GM23338 (cell line): ENCODE measurements at regions not wholly inside any gene's neighbourhood (a gene's known extent, or its start where the extent isn't known, plus 50 kb on each side); places are given as distances from the start of the nearest gene placed in this dataset.

Source experiments
- ATAC-seq: fragments of 200-7000 bp; cut with Tn5 transposase; 3 replicates; pipeline ENCODE4 v1.9.1; 2020
- DNase-seq: peaks from one replicate; pipeline ENCODE4 v3.0.0-alpha.2; 2015; ENCODE audit warnings: low spot score
- H2AFZ ChIP-seq: fragments of 200-600 bp; sonication (generic); 2 replicates; pipeline ENCODE4 v1.8.0; 2016; ENCODE audit warnings: antibody characterized with exemption, mild to moderate bottlenecking, moderate library complexity
- H3F3A ChIP-seq: fragments of 200-600 bp; sonication (generic); replicated peaks from 2 replicates; pipeline ENCODE4 v1.8.0; 2017; ENCODE audit warnings: antibody characterized with exemption, mixed run types, low read depth
- H3K27ac ChIP-seq: fragments of 200-600 bp; sonication (generic); 2 replicates; pipeline ENCODE4 v1.6.1; 2016; ENCODE audit warnings: low read depth
- H3K27me3 ChIP-seq: fragments of 200-600 bp; sonication (generic); 2 replicates; pipeline ENCODE4 v1.8.0; 2016; ENCODE audit warnings: mild to moderate bottlenecking, mixed run types, moderate library complexity; ENCODE audit not compliant: insufficient read depth
- H3K36me3 ChIP-seq: fragments of 200-600 bp; sonication (generic); 2 replicates; pipeline ENCODE4 v1.8.0; 2016; ENCODE audit warnings: mild to moderate bottlenecking; ENCODE audit not compliant: insufficient read depth
- H3K4me1 ChIP-seq: fragments of 200-600 bp; sonication (generic); 2 replicates; pipeline ENCODE4 v1.8.0; 2016; ENCODE audit warnings: mild to moderate bottlenecking, moderate library complexity; ENCODE audit not compliant: insufficient read depth
- H3K4me2 ChIP-seq: fragments of 200-600 bp; sonication (generic); 2 replicates; pipeline ENCODE4 v1.7.1; 2017; ENCODE audit warnings: mixed run types
- H3K4me3 ChIP-seq: fragments of 200-600 bp; sonication (generic); 2 replicates; pipeline ENCODE4 v1.6.1; 2016; ENCODE audit warnings: mixed run types
- H3K79me2 ChIP-seq: fragments of 200-600 bp; sonication (generic); replicated peaks from 2 replicates; pipeline ENCODE4 v1.8.0; 2017; ENCODE audit warnings: mild to moderate bottlenecking; ENCODE audit not compliant: insufficient read depth
- H3K9me2 ChIP-seq: fragments of 200-600 bp; sonication (generic); 2 replicates; pipeline ENCODE4 v1.8.0; 2017; ENCODE audit not compliant: insufficient read depth
- H4K20me1 ChIP-seq: fragments of 200-600 bp; sonication (generic); replicated peaks from 2 replicates; pipeline ENCODE4 v1.8.0; 2017; ENCODE audit warnings: mild to moderate bottlenecking; ENCODE audit not compliant: insufficient read depth
- H3K27ac Mint-ChIP-seq: 2 replicates; pipeline ENCODE4 v1.8.0; 2020; ENCODE audit warnings: inconsistent platforms, mild to moderate bottlenecking, moderate library complexity, mixed read lengths
- H3K27me3 Mint-ChIP-seq: 3 replicates; pipeline ENCODE4 v1.8.0; 2022; ENCODE audit warnings: low read depth, mild to moderate bottlenecking, moderate library complexity, mixed read lengths, inconsistent platforms; ENCODE audit not compliant: insufficient read depth, poor library complexity
- H3K36me3 Mint-ChIP-seq: 3 replicates; pipeline ENCODE4 v1.8.0; 2021; ENCODE audit warnings: low read depth, mild to moderate bottlenecking, inconsistent platforms, moderate library complexity, mixed read lengths
- H3K4me1 Mint-ChIP-seq: 3 replicates; pipeline ENCODE4 v1.8.0; 2020; ENCODE audit warnings: mild to moderate bottlenecking, inconsistent platforms, mixed read lengths
- H3K4me3 Mint-ChIP-seq: 3 replicates; pipeline ENCODE4 v1.8.0; 2021; ENCODE audit warnings: moderate library complexity, mild to moderate bottlenecking, inconsistent platforms, mixed read lengths
- H3K9me3 Mint-ChIP-seq: 3 replicates; pipeline ENCODE4 v1.8.0; 2020; ENCODE audit warnings: moderate library complexity, mild to moderate bottlenecking, inconsistent platforms, mixed read lengths
- CREB1 ChIP-seq: fragments of 250-450 bp; sonication (Bioruptor Pico); IDR thresholded peaks from 2 replicates; pipeline ENCODE4 v1.5.0; 2020; ENCODE audit warnings: low read depth, mild to moderate bottlenecking, moderate library complexity
- NANOG ChIP-seq: IDR thresholded peaks from 2 replicates; pipeline ENCODE4 v1.6.1; 2016; ENCODE audit warnings: antibody characterized with exemption, borderline replicate concordance
- ZNF114 ChIP-seq: fragments of 250-450 bp; sonication (Bioruptor Pico); IDR thresholded peaks from 2 replicates; pipeline ENCODE4 v1.5.0; 2020; ENCODE audit warnings: mild to moderate bottlenecking, moderate library complexity
- TF ChIP-seq, protein P1 (sequence below), 2 experiments: fragments of 200-600 bp in 1 of 2; sonication (generic) in 1 of 2; conservative IDR thresholded peaks; 2 replicates each; pipeline versions ENCODE4 v1.5.1 to v1.6.1; 2016 to 2017; ENCODE audit warnings: antibody characterized with exemption in 2 of 2, low read depth in 2 of 2, mild to moderate bottlenecking in 2 of 2, moderate library complexity in 1 of 2
- TF ChIP-seq, protein P2 (sequence below): fragments of 250-450 bp; sonication (Bioruptor Pico); IDR thresholded peaks from 2 replicates; pipeline ENCODE4 v1.5.0; 2020; ENCODE audit warnings: mild to moderate bottlenecking, moderate library complexity
- TF ChIP-seq, protein P3 (sequence below): IDR thresholded peaks from one replicate; pipeline ENCODE4 v1.6.1; 2018; ENCODE audit warnings: antibody characterized with exemption; ENCODE audit not compliant: unreplicated experiment

DNA sequence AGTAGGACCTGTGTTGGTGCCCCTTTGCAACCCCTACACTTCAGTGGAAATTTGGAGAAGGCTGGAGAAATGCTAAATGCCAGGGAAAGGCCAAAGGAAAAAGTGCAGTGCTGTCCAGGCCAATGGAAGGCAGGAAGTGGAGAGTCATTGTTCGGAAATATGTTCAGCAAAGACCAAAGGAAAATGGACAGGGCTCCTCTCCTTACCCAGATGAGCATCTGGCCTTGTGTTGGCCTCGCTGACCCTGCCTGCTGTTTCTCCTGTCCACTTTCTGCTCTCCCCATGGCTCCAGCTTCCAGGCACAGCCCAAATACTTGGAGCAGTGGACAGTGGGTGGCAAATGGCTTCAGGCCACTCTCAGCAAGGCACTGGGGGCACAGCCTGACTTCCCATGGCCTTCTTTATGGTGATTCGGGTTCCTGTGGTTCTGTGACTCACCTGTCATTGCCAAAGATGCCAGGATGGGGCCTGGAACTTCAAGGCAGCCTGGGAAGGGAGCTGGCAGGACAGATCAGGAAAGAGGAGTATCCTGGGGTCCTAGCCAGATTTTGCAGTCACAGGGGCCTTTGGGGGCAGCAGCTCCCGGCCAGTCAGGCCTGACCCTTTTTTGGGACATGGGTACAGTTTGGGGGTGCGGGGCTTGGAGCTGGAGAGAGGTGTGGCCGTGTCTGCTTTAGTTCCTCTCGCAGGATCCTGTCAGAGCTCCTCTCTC lies 190.9 kb upstream of the SLC24A3 start (continued):
- TF ChIP-seq, protein P1, sequence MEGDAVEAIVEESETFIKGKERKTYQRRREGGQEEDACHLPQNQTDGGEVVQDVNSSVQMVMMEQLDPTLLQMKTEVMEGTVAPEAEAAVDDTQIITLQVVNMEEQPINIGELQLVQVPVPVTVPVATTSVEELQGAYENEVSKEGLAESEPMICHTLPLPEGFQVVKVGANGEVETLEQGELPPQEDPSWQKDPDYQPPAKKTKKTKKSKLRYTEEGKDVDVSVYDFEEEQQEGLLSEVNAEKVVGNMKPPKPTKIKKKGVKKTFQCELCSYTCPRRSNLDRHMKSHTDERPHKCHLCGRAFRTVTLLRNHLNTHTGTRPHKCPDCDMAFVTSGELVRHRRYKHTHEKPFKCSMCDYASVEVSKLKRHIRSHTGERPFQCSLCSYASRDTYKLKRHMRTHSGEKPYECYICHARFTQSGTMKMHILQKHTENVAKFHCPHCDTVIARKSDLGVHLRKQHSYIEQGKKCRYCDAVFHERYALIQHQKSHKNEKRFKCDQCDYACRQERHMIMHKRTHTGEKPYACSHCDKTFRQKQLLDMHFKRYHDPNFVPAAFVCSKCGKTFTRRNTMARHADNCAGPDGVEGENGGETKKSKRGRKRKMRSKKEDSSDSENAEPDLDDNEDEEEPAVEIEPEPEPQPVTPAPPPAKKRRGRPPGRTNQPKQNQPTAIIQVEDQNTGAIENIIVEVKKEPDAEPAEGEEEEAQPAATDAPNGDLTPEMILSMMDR (conservative IDR thresholded peaks at IDR 0.05; ENCODE audit: low read depth in 2 of 2): no peak
- TF ChIP-seq ZNF114: no peak
- no peak for TF ChIP-seq NANOG
- TF ChIP-seq, protein P2, sequence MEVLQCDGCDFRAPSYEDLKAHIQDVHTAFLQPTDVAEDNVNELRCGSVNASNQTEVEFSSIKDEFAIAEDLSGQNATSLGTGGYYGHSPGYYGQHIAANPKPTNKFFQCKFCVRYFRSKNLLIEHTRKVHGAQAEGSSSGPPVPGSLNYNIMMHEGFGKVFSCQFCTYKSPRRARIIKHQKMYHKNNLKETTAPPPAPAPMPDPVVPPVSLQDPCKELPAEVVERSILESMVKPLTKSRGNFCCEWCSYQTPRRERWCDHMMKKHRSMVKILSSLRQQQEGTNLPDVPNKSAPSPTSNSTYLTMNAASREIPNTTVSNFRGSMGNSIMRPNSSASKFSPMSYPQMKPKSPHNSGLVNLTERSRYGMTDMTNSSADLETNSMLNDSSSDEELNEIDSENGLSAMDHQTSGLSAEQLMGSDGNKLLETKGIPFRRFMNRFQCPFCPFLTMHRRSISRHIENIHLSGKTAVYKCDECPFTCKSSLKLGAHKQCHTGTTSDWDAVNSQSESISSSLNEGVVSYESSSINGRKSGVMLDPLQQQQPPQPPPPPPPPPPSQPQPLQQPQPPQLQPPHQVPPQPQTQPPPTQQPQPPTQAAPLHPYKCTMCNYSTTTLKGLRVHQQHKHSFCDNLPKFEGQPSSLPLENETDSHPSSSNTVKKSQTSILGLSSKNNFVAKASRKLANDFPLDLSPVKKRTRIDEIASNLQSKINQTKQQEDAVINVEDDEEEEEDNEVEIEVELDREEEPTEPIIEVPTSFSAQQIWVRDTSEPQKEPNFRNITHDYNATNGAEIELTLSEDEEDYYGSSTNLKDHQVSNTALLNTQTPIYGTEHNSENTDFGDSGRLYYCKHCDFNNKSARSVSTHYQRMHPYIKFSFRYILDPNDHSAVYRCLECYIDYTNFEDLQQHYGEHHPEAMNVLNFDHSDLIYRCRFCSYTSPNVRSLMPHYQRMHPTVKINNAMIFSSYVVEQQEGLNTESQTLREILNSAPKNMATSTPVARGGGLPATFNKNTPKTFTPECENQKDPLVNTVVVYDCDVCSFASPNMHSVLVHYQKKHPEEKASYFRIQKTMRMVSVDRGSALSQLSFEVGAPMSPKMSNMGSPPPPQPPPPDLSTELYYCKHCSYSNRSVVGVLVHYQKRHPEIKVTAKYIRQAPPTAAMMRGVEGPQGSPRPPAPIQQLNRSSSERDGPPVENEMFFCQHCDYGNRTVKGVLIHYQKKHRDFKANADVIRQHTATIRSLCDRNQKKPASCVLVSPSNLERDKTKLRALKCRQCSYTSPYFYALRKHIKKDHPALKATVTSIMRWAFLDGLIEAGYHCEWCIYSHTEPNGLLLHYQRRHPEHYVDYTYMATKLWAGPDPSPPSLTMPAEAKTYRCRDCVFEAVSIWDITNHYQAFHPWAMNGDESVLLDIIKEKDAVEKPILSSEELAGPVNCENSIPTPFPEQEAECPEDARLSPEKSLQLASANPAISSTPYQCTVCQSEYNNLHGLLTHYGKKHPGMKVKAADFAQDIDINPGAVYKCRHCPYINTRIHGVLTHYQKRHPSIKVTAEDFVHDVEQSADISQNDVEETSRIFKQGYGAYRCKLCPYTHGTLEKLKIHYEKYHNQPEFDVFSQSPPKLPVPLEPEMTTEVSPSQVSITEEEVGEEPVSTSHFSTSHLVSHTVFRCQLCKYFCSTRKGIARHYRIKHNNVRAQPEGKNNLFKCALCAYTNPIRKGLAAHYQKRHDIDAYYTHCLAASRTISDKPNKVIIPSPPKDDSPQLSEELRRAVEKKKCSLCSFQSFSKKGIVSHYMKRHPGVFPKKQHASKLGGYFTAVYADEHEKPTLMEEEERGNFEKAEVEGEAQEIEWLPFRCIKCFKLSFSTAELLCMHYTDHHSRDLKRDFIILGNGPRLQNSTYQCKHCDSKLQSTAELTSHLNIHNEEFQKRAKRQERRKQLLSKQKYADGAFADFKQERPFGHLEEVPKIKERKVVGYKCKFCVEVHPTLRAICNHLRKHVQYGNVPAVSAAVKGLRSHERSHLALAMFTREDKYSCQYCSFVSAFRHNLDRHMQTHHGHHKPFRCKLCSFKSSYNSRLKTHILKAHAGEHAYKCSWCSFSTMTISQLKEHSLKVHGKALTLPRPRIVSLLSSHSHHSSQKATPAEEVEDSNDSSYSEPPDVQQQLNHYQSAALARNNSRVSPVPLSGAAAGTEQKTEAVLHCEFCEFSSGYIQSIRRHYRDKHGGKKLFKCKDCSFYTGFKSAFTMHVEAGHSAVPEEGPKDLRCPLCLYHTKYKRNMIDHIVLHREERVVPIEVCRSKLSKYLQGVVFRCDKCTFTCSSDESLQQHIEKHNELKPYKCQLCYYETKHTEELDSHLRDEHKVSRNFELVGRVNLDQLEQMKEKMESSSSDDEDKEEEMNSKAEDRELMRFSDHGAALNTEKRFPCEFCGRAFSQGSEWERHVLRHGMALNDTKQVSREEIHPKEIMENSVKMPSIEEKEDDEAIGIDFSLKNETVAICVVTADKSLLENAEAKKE (CRISPR knock-in tag): no peak
- TF ChIP-seq CREB1 (CRISPR knock-in tag): no peak

DNA sequence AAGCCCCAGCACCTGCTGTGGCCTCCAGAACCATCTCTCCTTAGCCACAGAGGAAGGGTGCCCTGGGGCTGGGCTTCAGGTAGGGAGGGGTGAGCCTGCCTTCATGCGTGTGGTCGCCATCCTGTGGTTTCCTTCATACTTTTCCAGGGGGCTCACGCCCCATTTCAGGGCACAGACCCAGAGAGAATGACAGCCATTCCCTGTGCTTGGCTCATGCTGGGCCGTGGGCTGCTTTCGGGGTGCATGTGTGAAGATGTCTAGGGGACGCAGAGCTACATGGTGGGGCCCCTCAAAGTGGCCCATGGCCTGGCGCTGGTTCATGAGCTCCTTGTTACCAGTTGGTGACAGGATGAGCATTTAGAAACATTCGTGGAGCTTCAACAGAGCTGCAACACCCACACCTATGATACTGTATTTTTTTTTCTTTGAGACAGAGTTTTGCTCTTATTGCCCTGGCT lies 190.3 kb upstream of the SLC24A3 start:
- no peak overlapping the region for H3K27ac Mint-ChIP-seq
- Histone ChIP-seq H3K79me2 (no peaks in the 10 kb centered on the region), H2AFZ (no peak overlapping the region), H3K9me2 (no peaks in the 10 kb centered on the region), H3K4me2 (no peak overlapping the region), H3K27ac (no peak overlapping the region), H3F3A (no peaks in the 10 kb centered on the region), H4K20me1 (no peaks in the 10 kb centered on the region), H3K4me1 (no peaks in the 10 kb centered on the region), H3K4me3 (no peak overlapping the region), H3K36me3 (no peaks in the 10 kb centered on the region), H3K27me3 (no peaks in the 10 kb centered on the region)
- DNase-seq (no peak), ATAC-seq (no peak)
- no peaks in the 10 kb centered on the region for H3K9me3 Mint-ChIP-seq
- peaks cover 4% of the 10 kb centered on the region; the same call in 2 of the 3 replicates for H3K4me1 Mint-ChIP-seq
- H3K36me3 Mint-ChIP-seq: no peaks in the 10 kb centered on the region
- H3K4me3 Mint-ChIP-seq: no peak overlapping the region
- peaks cover 4% of the 10 kb centered on the region for H3K27me3 Mint-ChIP-seq
- TF ChIP-seq, protein P3, sequence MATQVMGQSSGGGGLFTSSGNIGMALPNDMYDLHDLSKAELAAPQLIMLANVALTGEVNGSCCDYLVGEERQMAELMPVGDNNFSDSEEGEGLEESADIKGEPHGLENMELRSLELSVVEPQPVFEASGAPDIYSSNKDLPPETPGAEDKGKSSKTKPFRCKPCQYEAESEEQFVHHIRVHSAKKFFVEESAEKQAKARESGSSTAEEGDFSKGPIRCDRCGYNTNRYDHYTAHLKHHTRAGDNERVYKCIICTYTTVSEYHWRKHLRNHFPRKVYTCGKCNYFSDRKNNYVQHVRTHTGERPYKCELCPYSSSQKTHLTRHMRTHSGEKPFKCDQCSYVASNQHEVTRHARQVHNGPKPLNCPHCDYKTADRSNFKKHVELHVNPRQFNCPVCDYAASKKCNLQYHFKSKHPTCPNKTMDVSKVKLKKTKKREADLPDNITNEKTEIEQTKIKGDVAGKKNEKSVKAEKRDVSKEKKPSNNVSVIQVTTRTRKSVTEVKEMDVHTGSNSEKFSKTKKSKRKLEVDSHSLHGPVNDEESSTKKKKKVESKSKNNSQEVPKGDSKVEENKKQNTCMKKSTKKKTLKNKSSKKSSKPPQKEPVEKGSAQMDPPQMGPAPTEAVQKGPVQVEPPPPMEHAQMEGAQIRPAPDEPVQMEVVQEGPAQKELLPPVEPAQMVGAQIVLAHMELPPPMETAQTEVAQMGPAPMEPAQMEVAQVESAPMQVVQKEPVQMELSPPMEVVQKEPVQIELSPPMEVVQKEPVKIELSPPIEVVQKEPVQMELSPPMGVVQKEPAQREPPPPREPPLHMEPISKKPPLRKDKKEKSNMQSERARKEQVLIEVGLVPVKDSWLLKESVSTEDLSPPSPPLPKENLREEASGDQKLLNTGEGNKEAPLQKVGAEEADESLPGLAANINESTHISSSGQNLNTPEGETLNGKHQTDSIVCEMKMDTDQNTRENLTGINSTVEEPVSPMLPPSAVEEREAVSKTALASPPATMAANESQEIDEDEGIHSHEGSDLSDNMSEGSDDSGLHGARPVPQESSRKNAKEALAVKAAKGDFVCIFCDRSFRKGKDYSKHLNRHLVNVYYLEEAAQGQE: no peak
